HEK293T (cell line): ENCODE measurements at regions not wholly inside any gene's neighbourhood (a gene's known extent, or its start where the extent isn't known, plus 50 kb on each side); places are given as distances from the start of the nearest gene placed in this dataset.

Experiments
- CTCF ChIA-PET: fragments of 350-600 bp; formaldehyde crosslinking; extraction: SDS; loops from one replicate; lab custom pipeline; 2021; ENCODE audit warnings: antibody characterized with exemption, inconsistent platforms; lab: Yijun Ruan, JAX
- POLR2A ChIA-PET: fragments of 350-600 bp; formaldehyde crosslinking; extraction: SDS; loops from one replicate; lab custom pipeline; 2020; ENCODE audit warnings: antibody characterized with exemption, inconsistent platforms; lab: Yijun Ruan, JAX
- DNase-seq: peaks from one replicate; pipeline ENCODE4 v3.0.0; 2012; ENCODE audit warnings: mixed read lengths; ENCODE audit errors: extremely low spot score
- ARNT ChIP-seq: fragments of 450-650 bp; IDR thresholded peaks from 2 replicates; pipeline ENCODE4 v1.6.1; 2017; ENCODE audit warnings: mild to moderate bottlenecking
- BHLHE40 ChIP-seq: fragments of 450-650 bp; IDR thresholded peaks from 2 replicates; pipeline ENCODE4 v1.6.1; 2016; ENCODE audit warnings: mild to moderate bottlenecking, moderate library complexity, borderline replicate concordance
- CTBP1 ChIP-seq: fragments of 450-650 bp; IDR thresholded peaks from 2 replicates; pipeline ENCODE4 v1.6.1; 2016; ENCODE audit warnings: borderline replicate concordance
- ELF4 ChIP-seq: fragments of 450-650 bp; IDR thresholded peaks from 2 replicates; pipeline ENCODE4 v1.6.1; 2017; ENCODE audit warnings: antibody characterized with exemption
- FOXA1 ChIP-seq: fragments of 450-650 bp; IDR thresholded peaks from 2 replicates; pipeline ENCODE4 v1.6.1; 2016; ENCODE audit warnings: mild to moderate bottlenecking
- FOXK2 ChIP-seq: fragments of 450-650 bp; IDR thresholded peaks from 2 replicates; pipeline ENCODE4 v1.6.1; 2016; ENCODE audit warnings: mild to moderate bottlenecking
- FOXM1 ChIP-seq: fragments of 450-650 bp; IDR thresholded peaks from 2 replicates; pipeline ENCODE4 v1.6.1; 2017; ENCODE audit warnings: mild to moderate bottlenecking, borderline replicate concordance
- HDGF ChIP-seq: fragments of 450-650 bp; IDR thresholded peaks from 2 replicates; pipeline ENCODE4 v1.6.1; 2017; ENCODE audit warnings: antibody characterized with exemption, borderline replicate concordance
- L3MBTL2 ChIP-seq: fragments of 450-650 bp; conservative IDR thresholded peaks from 2 replicates; pipeline ENCODE4 v1.6.1; 2016; ENCODE audit warnings: mild to moderate bottlenecking
- LEF1 ChIP-seq: fragments of 450-650 bp; IDR thresholded peaks from 2 replicates; pipeline ENCODE4 v1.6.1; 2017; ENCODE audit warnings: mild to moderate bottlenecking, borderline replicate concordance
- NFRKB ChIP-seq: fragments of 450-650 bp; IDR thresholded peaks from 2 replicates; pipeline ENCODE4 v1.6.1; 2016; ENCODE audit warnings: mild to moderate bottlenecking, moderate library complexity
- SP1 ChIP-seq: fragments of 450-650 bp; IDR thresholded peaks from 2 replicates; pipeline ENCODE4 v1.6.1; 2017
- SUZ12 ChIP-seq: fragments of 450-650 bp; IDR thresholded peaks from 2 replicates; pipeline ENCODE4 v1.6.1; 2016; ENCODE audit warnings: mild to moderate bottlenecking
- TARDBP ChIP-seq: fragments of 450-650 bp; IDR thresholded peaks from 2 replicates; pipeline ENCODE4 v1.6.1; 2016
- ZNF384 ChIP-seq: fragments of 450-650 bp; IDR thresholded peaks from 2 replicates; pipeline ENCODE4 v1.6.1; 2016
- TF ChIP-seq, protein P1 (sequence below): fragments of 450-650 bp; IDR thresholded peaks from 2 replicates; pipeline ENCODE4 v1.6.1; 2016

DNA sequence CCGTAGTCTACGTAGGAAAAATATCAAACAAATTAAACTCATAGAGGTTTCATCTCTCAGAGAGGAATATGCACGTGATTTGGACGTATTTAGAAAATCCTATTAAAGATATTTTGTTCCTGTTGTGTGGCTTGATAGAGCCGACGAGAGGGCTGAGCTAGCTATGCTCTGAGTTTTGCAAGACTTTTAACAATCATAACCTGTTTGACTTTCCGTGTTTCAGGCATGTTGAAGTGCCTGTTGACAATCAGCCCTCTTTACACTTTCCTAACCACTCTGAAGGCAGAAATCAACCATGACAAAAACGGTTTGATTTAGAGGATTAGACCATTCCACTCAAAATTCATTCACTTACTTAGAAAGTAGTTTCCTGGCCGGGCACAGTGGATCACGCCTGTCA lies 297.3 kb downstream of the ASMT start:
- ChIA-PET CTCF (no interaction called here), POLR2A (no interaction called here)
- TF ChIP-seq FOXM1 (no peak), SUZ12 (no peak), TARDBP (no peak), FOXK2 (no peak), ARNT (no peak), L3MBTL2 (no peak), SP1 (no peak), ZNF384 (no peak), LEF1 (no peak), ELF4 (no peak), BHLHE40 (no peak), FOXA1 (no peak), CTBP1 (no peak), NFRKB (no peak), HDGF (no peak)
- TF ChIP-seq, protein P1, sequence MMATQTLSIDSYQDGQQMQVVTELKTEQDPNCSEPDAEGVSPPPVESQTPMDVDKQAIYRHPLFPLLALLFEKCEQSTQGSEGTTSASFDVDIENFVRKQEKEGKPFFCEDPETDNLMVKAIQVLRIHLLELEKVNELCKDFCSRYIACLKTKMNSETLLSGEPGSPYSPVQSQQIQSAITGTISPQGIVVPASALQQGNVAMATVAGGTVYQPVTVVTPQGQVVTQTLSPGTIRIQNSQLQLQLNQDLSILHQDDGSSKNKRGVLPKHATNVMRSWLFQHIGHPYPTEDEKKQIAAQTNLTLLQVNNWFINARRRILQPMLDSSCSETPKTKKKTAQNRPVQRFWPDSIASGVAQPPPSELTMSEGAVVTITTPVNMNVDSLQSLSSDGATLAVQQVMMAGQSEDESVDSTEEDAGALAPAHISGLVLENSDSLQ = no peak
- no peak for DNase-seq

DNA sequence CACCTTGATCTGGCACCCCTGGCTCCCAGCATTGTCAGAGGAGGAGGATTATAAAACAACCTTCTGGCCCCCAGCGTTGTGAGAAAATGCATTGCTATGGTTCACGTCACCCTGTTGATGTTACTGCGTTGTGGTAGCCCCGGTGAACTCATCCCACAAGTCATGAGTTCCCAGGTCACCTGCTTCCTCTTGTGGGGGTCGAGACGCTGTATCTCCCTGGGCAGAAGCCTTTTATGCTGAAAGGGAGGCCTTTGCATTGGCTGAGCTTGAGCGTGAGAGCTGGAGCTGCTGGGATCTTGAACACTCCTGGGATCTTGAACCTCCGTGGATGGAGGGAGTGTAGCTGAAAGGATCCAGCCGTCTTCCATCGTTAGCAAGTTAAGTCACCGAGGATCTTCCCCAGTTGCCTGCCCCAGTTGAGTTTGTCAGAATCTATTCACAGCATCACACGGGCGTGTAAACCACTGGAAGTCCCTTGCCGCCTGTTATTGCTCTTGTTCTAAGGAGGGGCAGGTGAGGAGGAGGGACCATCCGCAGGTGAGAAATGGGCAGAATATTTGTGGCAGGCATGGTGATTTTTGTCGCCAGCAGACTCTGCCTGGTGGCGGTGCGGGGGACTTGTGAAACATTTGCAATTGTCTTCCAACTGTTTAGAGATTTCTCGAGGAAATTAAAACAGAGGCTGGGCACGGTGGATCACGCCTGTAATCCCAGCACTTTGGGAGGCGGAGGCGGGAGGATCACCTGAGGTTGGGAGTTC lies 299.9 kb downstream of the ASMT start:
- CTCF ChIA-PET = no interaction called here
- POLR2A ChIA-PET = no interaction called here
- DNase-seq = no peak
- TF ChIP-seq ARNT = no peak
- TF ChIP-seq ELF4 = no peak
- no peak for TF ChIP-seq FOXA1
- TF ChIP-seq, protein P1 = no peak
- no peak for TF ChIP-seq CTBP1
- no peak for TF ChIP-seq BHLHE40
- TF ChIP-seq ZNF384 = no peak
- no peak for TF ChIP-seq FOXK2
- no peak for TF ChIP-seq NFRKB
- TF ChIP-seq TARDBP = no peak
- TF ChIP-seq SP1 = no peak
- TF ChIP-seq SUZ12 = no peak
- no peak for TF ChIP-seq FOXM1

DNA sequence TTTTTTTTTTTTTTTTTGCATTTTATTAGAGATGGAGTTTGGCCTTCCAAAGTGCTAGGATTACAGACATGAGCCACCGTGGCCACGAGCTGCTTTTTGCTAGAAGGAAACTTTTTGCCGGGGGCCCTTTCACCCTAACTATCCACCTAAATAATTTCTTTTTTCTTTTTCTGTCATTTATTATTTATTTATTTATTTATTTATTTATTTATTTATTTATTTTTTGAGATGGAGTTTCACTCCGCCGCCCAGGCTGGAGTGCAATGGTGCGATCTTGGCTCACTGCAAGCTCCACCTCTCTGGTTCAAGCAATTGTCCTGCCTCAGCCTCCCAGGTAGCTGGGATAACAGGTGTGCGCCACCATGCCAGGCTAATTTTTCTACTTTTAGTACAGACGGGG lies 303.9 kb downstream of the ASMT start:
- ChIA-PET CTCF (no interaction called here), POLR2A (no interaction called here)
- DNase-seq = no peak
- TF ChIP-seq SP1 (no peak), LEF1 (no peak), TARDBP (no peak), FOXA1 (no peak), ELF4 (no peak), CTBP1 (no peak), FOXM1 (no peak), ZNF384 (no peak), ARNT (no peak), BHLHE40 (no peak), NFRKB (no peak)

DNA sequence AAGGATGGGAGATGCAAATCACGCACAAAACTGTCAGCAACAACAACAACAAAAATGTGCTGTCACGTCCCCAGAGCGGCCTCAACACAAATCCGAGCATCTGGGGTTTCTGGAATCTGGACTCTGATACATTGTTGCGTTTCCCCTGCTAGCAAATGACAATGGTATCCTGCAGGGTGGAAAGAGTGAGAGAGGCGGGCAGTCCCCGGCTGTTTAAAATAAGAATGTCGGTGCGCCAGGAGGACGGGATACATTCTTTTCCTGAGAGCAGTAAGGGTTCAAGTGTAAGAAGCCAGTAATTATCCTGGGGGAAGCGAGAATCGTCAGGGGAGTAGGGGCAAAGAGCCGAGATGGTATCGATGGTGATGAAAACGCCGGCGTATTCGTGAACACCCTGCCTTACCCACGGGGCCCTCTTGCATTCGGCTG lies 310.2 kb downstream of the ASMT start:
- ChIA-PET CTCF (no interaction called here), POLR2A (no interaction called here)
- DNase-seq = no peak
- TF ChIP-seq SUZ12 = no peak
- TF ChIP-seq ZNF384 = no peak

DNA sequence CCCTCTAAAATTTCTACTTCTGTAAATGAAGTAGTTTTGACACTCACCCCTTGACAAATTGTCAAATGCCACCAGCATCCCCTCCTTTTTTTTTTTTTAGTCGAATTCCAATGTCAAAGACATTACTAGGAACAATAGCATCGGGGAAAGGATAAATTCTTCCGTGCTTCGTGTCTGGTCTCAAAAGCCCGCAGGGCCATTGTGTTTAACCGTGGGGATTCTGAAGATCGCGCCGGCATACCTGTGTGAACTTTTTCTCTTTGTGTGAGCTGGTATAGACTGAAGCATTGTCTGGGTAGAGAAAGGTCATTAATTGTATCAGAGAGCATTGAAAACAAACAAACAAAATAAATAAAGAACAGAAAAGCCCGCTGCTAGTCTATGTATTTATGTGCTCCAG lies 313.9 kb downstream of the ASMT start:
- DNase-seq = no peak
- POLR2A ChIA-PET = no interaction called here
- no peak for TF ChIP-seq ELF4
- no peak for TF ChIP-seq FOXA1
- TF ChIP-seq TARDBP = no peak
- TF ChIP-seq NFRKB = no peak
- TF ChIP-seq HDGF = no peak
- TF ChIP-seq FOXK2 = no peak
- TF ChIP-seq LEF1 = no peak
- TF ChIP-seq BHLHE40 = no peak
- TF ChIP-seq FOXM1 = no peak
- TF ChIP-seq L3MBTL2 = no peak
- no peak for TF ChIP-seq ZNF384
- no peak for TF ChIP-seq CTBP1
- no peak for TF ChIP-seq SP1
- TF ChIP-seq ARNT = no peak
- TF ChIP-seq, protein P1 = no peak
- TF ChIP-seq SUZ12 = no peak
- CTCF ChIA-PET = no interaction called here

DNA sequence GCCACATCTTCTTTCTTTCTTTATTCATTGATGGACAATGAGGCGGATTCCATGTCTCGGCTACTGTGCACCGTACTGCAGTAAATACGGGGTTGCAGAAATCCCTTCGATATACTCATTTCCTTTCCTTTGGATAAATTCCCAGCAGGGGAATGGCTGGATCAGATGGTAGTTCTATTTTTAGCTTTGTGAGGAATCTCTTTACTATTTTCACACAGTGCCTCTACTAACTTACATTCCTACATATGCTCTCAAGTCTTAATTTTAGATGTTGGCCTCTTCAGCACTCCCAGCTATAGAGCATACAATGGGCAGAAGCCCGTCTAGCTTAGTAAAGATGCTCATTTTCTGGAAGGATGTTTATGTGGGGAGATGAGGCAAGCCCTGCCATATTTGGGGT lies 317.4 kb downstream of the ASMT start:
- DNase-seq = no peak
- POLR2A ChIA-PET = no interaction called here
- CTCF ChIA-PET = no interaction called here
- TF ChIP-seq, protein P1 = no peak
- TF ChIP-seq ELF4 (no peak), SUZ12 (no peak), ARNT (no peak), FOXM1 (no peak), TARDBP (no peak), LEF1 (no peak), FOXA1 (no peak), SP1 (no peak), NFRKB (no peak), BHLHE40 (no peak), CTBP1 (no peak), L3MBTL2 (no peak), FOXK2 (no peak), ZNF384 (no peak), HDGF (no peak)
